ENCODE measurements at regions not wholly inside any gene's neighbourhood (a gene's known extent, or its start where the extent isn't known, plus 50 kb on each side); places are given as distances from the start of the nearest gene placed in this dataset.

- no peak overlapping the region for H3K27ac Mint-ChIP-seq
- H3K4me1 Mint-ChIP-seq (ENCODE audit: low read depth), result no peaks in the 10 kb centered on the region
- no peaks in the 10 kb centered on the region for H3K36me3 Mint-ChIP-seq (ENCODE audit: low read depth)
- H3K9me3 Mint-ChIP-seq, result no peaks in the 10 kb centered on the region
- no peaks in the 10 kb centered on the region for H3K27me3 Mint-ChIP-seq (ENCODE audit: low read depth)
- H3K4me3 Mint-ChIP-seq, result no peak overlapping the region
Measured at GRCh38 chr1:195951313-195951712, 656.9 kb downstream of the KCNT2 start.

DNA sequence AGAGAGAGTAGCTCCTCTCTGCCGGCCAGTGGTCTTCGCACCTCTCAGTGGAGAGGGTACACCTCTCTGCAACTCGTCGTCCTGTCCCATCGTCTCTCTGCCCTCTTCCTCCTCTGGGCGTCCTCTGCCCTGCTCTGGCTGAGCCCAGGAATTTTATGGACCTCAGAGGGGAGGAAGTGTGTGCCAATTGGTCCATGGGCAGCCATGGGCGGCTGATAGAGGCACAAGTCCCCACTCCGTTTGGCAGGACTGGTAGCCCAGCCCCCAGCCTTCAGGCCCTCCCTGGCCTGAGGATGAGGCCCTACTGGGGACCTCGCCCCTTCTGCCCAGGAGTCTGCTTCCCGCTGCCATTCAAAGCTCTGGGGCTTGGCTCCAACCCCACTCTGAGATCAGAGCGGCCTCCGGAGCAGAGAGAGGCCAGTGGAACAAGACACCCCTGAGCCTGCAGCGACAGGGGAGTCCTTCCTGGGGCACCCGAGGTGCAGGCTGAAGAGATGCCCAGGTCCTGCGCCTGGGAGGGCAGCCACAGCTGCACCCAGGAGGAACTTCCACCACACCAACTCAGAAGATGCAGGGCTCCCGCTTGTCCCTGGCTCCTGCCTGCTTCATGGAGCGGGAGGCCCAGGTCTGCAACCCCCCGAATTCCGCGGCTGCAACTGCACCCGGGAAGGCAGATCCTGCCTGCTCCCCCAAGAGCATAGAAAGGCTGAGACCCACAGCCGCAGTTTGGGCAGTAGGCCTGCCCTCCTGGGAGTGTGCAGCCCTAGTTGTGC is 659.9 kb downstream of the KCNT2 start:
- Mint-ChIP-seq H3K4me3 (no peak overlapping the region), H3K4me1 (ENCODE audit: low read depth) (no peaks in the 10 kb centered on the region), H3K27me3 (ENCODE audit: low read depth) (no peaks in the 10 kb centered on the region), H3K9me3 (no peaks in the 10 kb centered on the region), H3K27ac (no peak overlapping the region), H3K36me3 (ENCODE audit: low read depth) (no peaks in the 10 kb centered on the region)

GRCh38 chr1:195946500-195946899 is 661.7 kb downstream of the KCNT2 start:
- Mint-ChIP-seq H3K36me3 (ENCODE audit: low read depth) (no peaks in the 10 kb centered on the region), H3K4me1 (ENCODE audit: low read depth) (no peaks in the 10 kb centered on the region), H3K27me3 (ENCODE audit: low read depth) (no peaks in the 10 kb centered on the region), H3K4me3 (no peak overlapping the region), H3K27ac (no peak overlapping the region), H3K9me3 (no peaks in the 10 kb centered on the region)

- no peaks in the 10 kb centered on the region for H3K9me3 Mint-ChIP-seq
- H3K36me3 Mint-ChIP-seq (ENCODE audit: low read depth), result no peaks in the 10 kb centered on the region
- no peak overlapping the region for H3K27ac Mint-ChIP-seq
- H3K27me3 Mint-ChIP-seq (ENCODE audit: low read depth), result no peaks in the 10 kb centered on the region
- no peak overlapping the region for H3K4me3 Mint-ChIP-seq
- H3K4me1 Mint-ChIP-seq (ENCODE audit: low read depth), result no peaks in the 10 kb centered on the region
Measured at GRCh38 chr1:195941795-195942194, 666.4 kb downstream of the KCNT2 start.

- no peaks in the 10 kb centered on the region for H3K4me1 Mint-ChIP-seq (ENCODE audit: low read depth)
- no peaks in the 10 kb centered on the region for H3K27me3 Mint-ChIP-seq (ENCODE audit: low read depth)
- no peaks in the 10 kb centered on the region for H3K36me3 Mint-ChIP-seq (ENCODE audit: low read depth)
- no peak overlapping the region for H3K27ac Mint-ChIP-seq
- no peaks in the 10 kb centered on the region for H3K9me3 Mint-ChIP-seq
- no peak overlapping the region for H3K4me3 Mint-ChIP-seq
Measured at GRCh38 chr1:195941314-195941713, 666.9 kb downstream of the KCNT2 start.

DNA sequence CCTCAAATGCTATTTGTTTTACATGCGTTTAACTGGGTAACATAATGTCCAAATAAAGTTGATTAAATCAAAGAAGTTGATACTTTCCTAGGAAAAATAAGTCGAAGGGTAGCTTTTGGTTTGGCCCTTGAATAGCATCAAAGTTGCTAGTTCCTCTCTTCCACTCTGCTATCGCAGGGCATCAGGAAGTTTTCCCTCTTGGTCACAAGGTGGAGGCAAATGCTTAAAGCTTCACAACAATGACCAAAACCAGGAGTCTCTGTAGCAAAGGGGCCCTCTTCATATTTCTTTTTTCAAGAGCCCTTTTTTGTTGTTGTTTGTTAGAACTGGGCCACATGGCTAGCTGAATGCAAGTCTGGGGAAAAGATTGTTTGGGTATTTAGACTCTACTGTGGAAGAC is 668.4 kb downstream of the KCNT2 start:
- no peak overlapping the region for H3K27ac Mint-ChIP-seq
- no peaks in the 10 kb centered on the region for H3K4me1 Mint-ChIP-seq (ENCODE audit: low read depth)
- no peak overlapping the region for H3K4me3 Mint-ChIP-seq
- no peaks in the 10 kb centered on the region for H3K36me3 Mint-ChIP-seq (ENCODE audit: low read depth)
- H3K9me3 Mint-ChIP-seq, result no peaks in the 10 kb centered on the region
- H3K27me3 Mint-ChIP-seq (ENCODE audit: low read depth), result no peaks in the 10 kb centered on the region

DNA sequence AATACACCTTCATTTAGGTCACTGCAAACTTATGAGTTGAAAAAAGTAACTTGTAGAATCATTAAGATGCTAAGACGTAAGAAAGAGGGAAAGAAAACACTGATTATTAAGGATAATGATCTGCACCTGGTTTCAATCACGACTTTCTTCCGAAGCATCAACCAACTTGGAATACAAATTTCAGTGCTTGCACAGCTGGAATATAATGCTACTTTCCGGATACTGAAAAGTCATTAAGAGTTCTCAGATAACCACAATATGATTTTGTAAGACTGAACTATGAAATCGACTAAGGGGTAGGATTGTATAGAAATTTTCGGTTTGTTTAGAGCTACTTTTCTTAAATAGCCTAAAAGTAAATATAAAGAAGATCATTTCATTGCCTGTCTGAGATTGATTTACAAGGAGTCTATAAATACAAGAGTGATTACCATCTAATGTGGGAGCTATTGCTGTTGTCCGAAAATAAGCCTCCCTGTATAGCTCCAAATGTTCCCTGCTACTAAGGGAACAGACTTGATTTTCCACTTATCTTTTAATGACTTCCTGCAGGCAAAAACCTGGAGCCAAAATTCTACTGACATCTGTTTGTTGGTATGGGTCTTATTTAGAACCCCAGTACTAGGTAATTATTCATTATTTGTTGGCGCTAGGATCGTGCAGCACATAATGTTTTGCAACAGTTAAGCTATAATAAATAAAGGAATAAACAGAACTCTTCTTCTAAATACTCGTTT is 673.3 kb downstream of the KCNT2 start:
- no peak overlapping the region for H3K4me3 Mint-ChIP-seq
- no peaks in the 10 kb centered on the region for H3K9me3 Mint-ChIP-seq
- no peaks in the 10 kb centered on the region for H3K27me3 Mint-ChIP-seq (ENCODE audit: low read depth)
- no peaks in the 10 kb centered on the region for H3K36me3 Mint-ChIP-seq (ENCODE audit: low read depth)
- no peak overlapping the region for H3K27ac Mint-ChIP-seq
- H3K4me1 Mint-ChIP-seq (ENCODE audit: low read depth), result no peaks in the 10 kb centered on the region

GRCh38 chr1:195933835-195934234 is 674.4 kb downstream of the KCNT2 start:
- H3K27ac Mint-ChIP-seq, result no peak overlapping the region
- no peak overlapping the region for H3K4me3 Mint-ChIP-seq
- H3K9me3 Mint-ChIP-seq, result no peaks in the 10 kb centered on the region
- H3K4me1 Mint-ChIP-seq (ENCODE audit: low read depth), result no peaks in the 10 kb centered on the region
- no peaks in the 10 kb centered on the region for H3K27me3 Mint-ChIP-seq (ENCODE audit: low read depth)
- no peaks in the 10 kb centered on the region for H3K36me3 Mint-ChIP-seq (ENCODE audit: low read depth)

DNA sequence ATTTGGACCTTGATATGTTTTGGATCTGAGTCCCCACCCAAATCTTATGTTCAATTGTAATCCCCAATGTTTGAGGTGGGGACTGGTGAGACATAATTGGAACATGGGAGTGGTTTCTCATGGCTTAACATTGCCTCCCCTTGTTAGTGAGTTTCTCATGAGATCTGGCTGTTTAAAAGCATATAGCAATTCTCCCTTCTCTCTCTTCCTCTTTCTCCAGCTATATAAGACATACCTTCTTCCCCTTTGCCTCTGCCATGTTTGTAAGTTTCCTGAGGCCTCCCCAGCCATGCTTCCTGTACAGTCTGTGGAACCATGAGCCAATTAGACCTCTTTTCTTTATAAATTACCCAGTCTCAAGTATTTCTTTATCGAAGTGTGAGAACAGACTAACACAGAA is 692.4 kb downstream of the KCNT2 start:
- H3K4me3 Mint-ChIP-seq, result no peak overlapping the region
- no peaks in the 10 kb centered on the region for H3K36me3 Mint-ChIP-seq (ENCODE audit: low read depth)
- H3K9me3 Mint-ChIP-seq, result peaks cover 6% of the 10 kb centered on the region
- H3K27me3 Mint-ChIP-seq (ENCODE audit: low read depth), result no peaks in the 10 kb centered on the region
- H3K27ac Mint-ChIP-seq, result no peak overlapping the region
- H3K4me1 Mint-ChIP-seq (ENCODE audit: low read depth), result no peaks in the 10 kb centered on the region

DNA sequence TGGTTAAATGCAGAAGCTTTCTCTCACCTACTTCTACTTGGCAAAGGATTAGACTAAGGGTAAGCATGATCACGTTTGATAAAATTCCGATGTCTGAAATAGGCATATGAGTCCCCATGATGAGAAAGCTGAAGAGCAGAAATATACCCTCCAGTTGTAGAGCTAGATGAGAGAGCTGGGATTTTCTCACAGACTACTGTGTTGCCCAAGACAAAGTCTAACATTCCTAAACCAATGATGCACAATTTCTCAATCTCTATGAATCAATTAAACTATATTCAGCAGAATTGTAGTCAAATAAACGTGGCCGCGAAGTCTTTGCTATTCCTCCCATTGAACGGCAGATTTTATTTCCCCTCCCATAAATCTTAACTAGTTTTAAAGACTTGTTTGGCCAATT is 699.2 kb downstream of the KCNT2 start:
- Mint-ChIP-seq H3K36me3 (ENCODE audit: low read depth) (no peaks in the 10 kb centered on the region), H3K4me3 (no peak overlapping the region), H3K27ac (no peak overlapping the region), H3K27me3 (ENCODE audit: low read depth) (no peaks in the 10 kb centered on the region), H3K9me3 (no peaks in the 10 kb centered on the region), H3K4me1 (ENCODE audit: low read depth) (no peaks in the 10 kb centered on the region)

- no peaks in the 10 kb centered on the region for H3K27me3 Mint-ChIP-seq (ENCODE audit: low read depth)
- H3K4me3 Mint-ChIP-seq, result no peak overlapping the region
- no peaks in the 10 kb centered on the region for H3K36me3 Mint-ChIP-seq (ENCODE audit: low read depth)
- H3K9me3 Mint-ChIP-seq, result no peaks in the 10 kb centered on the region
- H3K27ac Mint-ChIP-seq, result no peak overlapping the region
- no peaks in the 10 kb centered on the region for H3K4me1 Mint-ChIP-seq (ENCODE audit: low read depth)
Measured at GRCh38 chr1:195908121-195908520, 700.1 kb downstream of the KCNT2 start.

GRCh38 chr1:195903203-195903602 is 705.0 kb downstream of the KCNT2 start:
- no peaks in the 10 kb centered on the region for H3K4me1 Mint-ChIP-seq (ENCODE audit: low read depth)
- no peak overlapping the region for H3K27ac Mint-ChIP-seq
- no peaks in the 10 kb centered on the region for H3K9me3 Mint-ChIP-seq

DNA sequence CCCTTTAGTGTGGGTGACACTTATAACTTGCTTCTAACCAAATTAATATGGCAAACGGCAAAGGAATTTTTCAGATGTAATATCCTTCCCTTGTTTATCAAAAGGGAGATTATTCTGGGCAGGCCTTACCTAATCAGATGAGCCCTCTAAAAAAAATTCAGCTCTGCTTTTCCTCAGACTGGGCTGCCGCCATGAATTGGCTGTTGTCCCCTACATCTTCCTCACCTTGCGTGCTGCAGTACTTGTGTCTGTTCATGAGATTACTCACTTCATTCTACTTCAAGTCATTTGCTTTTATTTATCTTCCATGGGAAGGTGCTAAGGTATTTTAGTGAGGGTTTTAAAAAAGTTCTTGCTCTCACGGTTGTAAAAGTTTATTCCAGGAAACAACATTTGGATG is 705.5 kb downstream of the KCNT2 start:
- Mint-ChIP-seq H3K9me3 (no peaks in the 10 kb centered on the region), H3K4me1 (ENCODE audit: low read depth) (no peaks in the 10 kb centered on the region), H3K4me3 (no peak overlapping the region), H3K36me3 (ENCODE audit: low read depth) (no peaks in the 10 kb centered on the region), H3K27me3 (ENCODE audit: low read depth) (no peaks in the 10 kb centered on the region), H3K27ac (no peak overlapping the region)

More at GRCh38 chr1:195903203-195903602, 705.0 kb downstream of the KCNT2 start:
- Mint-ChIP-seq H3K36me3 (ENCODE audit: low read depth) (no peaks in the 10 kb centered on the region), H3K4me3 (no peak overlapping the region), H3K27me3 (ENCODE audit: low read depth) (no peaks in the 10 kb centered on the region)

DNA sequence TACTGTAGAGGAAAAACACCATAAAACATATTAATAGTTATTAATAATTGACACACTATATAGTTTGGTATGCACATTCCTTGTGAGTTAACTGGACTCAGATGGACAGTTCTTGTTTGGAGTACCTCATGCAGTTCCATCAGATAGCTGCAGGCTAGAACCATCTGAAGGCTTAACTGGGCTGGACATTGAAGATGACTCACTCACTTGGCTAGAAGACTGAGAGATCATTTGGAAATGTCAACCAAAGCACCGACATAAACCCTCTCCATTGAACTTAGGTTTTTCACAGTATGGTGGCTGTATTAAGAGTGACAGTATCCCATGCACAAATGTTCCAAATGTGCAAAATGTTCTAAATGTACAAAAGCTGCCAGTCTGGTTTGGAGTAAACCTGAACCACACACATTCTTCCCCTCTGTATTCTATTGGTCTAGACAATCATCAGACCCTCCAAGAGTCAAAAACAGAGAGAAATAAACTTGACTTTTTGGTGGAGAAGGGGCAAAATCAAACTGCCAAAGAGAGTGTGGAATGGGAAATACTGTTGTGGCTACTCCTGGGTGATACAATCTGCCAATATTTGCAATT is 708.4 kb downstream of the KCNT2 start:
- Mint-ChIP-seq H3K4me3 (no peak overlapping the region), H3K27ac (no peak overlapping the region), H3K27me3 (ENCODE audit: low read depth) (no peaks in the 10 kb centered on the region), H3K36me3 (ENCODE audit: low read depth) (no peaks in the 10 kb centered on the region), H3K9me3 (no peaks in the 10 kb centered on the region), H3K4me1 (ENCODE audit: low read depth) (no peaks in the 10 kb centered on the region)

GRCh38 chr1:195898924-195899323 is 709.3 kb downstream of the KCNT2 start:
- Mint-ChIP-seq H3K4me3 (no peak overlapping the region), H3K4me1 (ENCODE audit: low read depth) (no peaks in the 10 kb centered on the region), H3K27ac (no peak overlapping the region), H3K9me3 (peaks cover 2% of the 10 kb centered on the region), H3K36me3 (ENCODE audit: low read depth) (no peaks in the 10 kb centered on the region), H3K27me3 (ENCODE audit: low read depth) (no peaks in the 10 kb centered on the region)
